Small intestine (tissue), 7 donors: ENCODE measurements at regions not wholly inside any gene's neighbourhood (a gene's known extent, or its start where the extent isn't known, plus 50 kb on each side); places are given as distances from the start of the nearest gene placed in this dataset.

Experiments used
- DNase-seq, 2 donors: peaks; one replicate each; pipeline versions ENCODE4 v3.0.0 to v3.0.0-alpha.2; 2013
- FAIRE-seq: peaks from 2 replicates; lab custom pipeline; 2012; peaks lifted over from hg19 to GRCh38; lab: Jason Lieb, UNC
- H3K27ac ChIP-seq, 3 donors: one replicate each; pipeline ENCODE4 v1.5.1; 2013; ENCODE audit warnings: low read length in 2 of 3, mild to moderate bottlenecking in 2 of 3, control low read depth in 1 of 3, inconsistent platforms in 1 of 3, low read depth in 1 of 3, moderate library complexity in 1 of 3
- H3K27me3 ChIP-seq, 3 donors: one replicate each; pipeline ENCODE4 v1.6.1; 2013; ENCODE audit warnings: low read length in 3 of 3, inconsistent platforms in 1 of 3; ENCODE audit not compliant: control insufficient read depth in 3 of 3, insufficient read depth in 3 of 3
- H3K36me3 ChIP-seq, 3 donors: one replicate each; pipeline ENCODE4 v1.6.1; 2013; ENCODE audit warnings: low read length in 3 of 3, inconsistent platforms in 1 of 3, low read depth in 1 of 3, mild to moderate bottlenecking in 1 of 3, moderate library complexity in 1 of 3; ENCODE audit not compliant: control insufficient read depth in 3 of 3, insufficient read depth in 2 of 3
- H3K4me1 ChIP-seq, 3 donors: one replicate each; pipeline ENCODE4 v1.6.1; 2013; ENCODE audit warnings: low read length in 2 of 3, inconsistent platforms in 1 of 3, low read depth in 1 of 3, mild to moderate bottlenecking in 1 of 3, moderate library complexity in 1 of 3; ENCODE audit not compliant: control insufficient read depth in 3 of 3, insufficient read depth in 2 of 3
- H3K4me3 ChIP-seq, 3 donors: one replicate each; pipeline ENCODE4 v1.5.1; 2013; ENCODE audit warnings: low read length in 3 of 3, control low read depth in 1 of 3, inconsistent platforms in 1 of 3, low read depth in 1 of 3, mild to moderate bottlenecking in 1 of 3, moderate library complexity in 1 of 3
- H3K9me3 ChIP-seq, 2 donors: one replicate each; pipeline ENCODE4 v1.6.1; 2013; ENCODE audit warnings: low read depth in 1 of 2, low read length in 1 of 2; ENCODE audit not compliant: control insufficient read depth in 2 of 2, insufficient read depth in 1 of 2
- WGBS, 3 donors: extraction: QIAGEN DNeasy Blood & Tissue Kit; methylation state at CpG; one replicate each; pipeline ENCODE4 v1.1.7; 2013; 5-methylcytosine and 5-hydroxymethylcytosine counted together
- donor health status: healthy with polysubstance abuse.
- donor health status: control.
- donor health status: control.
- donor health status: Bipolar disorder and iron deficiency.
- donor health status: healthy.

DNA sequence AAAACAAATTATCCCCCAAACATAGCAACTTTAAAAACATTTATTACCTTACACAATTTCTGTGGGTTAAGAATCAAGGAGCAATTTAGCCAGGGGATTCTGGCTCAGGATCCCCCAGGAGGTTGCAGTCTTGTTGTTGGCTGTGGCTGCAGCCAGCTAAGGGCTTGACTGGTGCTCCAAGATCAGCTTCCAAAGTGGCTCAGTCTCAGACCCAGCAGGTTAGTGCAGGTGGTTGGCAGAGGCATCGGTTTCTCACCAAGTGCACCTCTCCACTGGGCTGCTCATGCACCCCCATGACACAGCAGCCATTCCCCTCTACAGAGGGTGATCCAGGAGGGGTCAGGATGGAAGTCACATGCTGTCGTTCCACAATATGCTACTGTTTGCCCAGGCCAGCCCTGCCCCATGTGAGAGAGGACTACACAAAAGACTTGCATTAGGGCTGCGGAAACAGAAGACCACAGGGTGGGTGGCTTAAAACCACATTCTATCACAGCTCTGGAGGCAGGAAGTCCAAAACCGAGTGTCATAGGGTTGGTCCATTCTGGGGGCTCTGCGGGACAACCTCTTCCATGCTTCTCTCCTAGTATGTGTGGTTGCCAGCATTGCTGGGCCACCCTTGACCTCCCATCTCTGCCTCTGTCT lies 125.8 kb downstream of the C6orf118 start:
- H3K27me3 ChIP-seq = no peaks in the 10 kb centered on the region

DNA sequence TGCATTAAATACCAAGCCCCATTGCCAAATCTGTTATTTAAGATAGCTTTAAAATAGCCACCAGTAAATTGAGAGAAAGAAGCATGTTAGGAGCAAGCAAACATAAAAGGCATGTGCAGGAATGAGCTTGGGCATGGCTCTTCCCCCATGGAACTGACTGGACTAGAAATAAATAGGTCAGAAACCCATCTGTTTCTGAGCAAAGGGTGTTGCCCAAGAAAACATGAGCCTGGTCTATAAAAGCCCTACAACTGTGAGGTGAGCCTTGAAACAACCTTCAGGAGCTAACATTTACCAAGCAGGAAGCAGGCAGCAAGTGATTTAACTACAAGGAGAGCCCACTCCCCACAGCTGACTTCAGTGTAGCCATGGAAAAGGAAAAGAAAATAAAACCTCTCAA lies 126.3 kb downstream of the C6orf118 start:
- H3K27me3 ChIP-seq = no peaks in the 10 kb centered on the region
- no peaks in the 10 kb centered on the region for H3K4me1 ChIP-seq
- H3K4me3 ChIP-seq = no peak overlapping the region
- no peaks in the 10 kb centered on the region for H3K36me3 ChIP-seq
- no peak for DNase-seq
- H3K27ac ChIP-seq = no peak overlapping the region
- H3K9me3 ChIP-seq = peaks cover 0 to 25% of the 10 kb centered on the region in 2 donors
- FAIRE-seq = no peak

More for the DNA sequence above, 125.8 kb downstream of the C6orf118 start:
- H3K36me3 ChIP-seq = no peaks in the 10 kb centered on the region
- no peaks in the 10 kb centered on the region for H3K4me1 ChIP-seq
- DNase-seq (no peak), FAIRE-seq (no peak)
- H3K27ac ChIP-seq = no peak overlapping the region
- peaks cover 0 to 22% of the 10 kb centered on the region in 2 donors for H3K9me3 ChIP-seq
- 56 to 70% (median 62%) methylated on average over 5 of the region's 5 CpGs for WGBS, 3 donors
- no peak overlapping the region for H3K4me3 ChIP-seq

DNA sequence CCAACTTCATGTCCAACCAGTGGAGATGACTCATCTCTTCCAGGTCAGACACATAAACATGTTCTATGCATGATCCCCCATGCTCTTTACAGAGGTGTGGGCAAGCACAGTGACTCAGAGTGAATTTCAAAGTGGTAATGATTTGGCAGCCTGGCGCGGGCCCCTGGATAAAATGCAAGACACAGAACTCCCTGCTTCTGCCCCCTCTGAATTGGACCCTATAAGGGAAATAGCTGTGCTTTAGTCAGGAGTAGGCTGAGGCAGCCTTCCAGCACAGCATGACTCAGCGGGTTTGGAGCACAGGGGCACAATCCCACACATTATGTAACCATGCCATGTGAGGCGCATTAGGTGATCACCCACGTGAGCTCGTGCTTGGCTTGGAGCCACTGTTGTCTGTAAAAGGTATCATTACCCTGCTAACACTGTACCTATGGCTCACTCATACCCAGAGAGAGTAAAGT lies 127.4 kb downstream of the C6orf118 start:
- Histone ChIP-seq H3K36me3 (no peaks in the 10 kb centered on the region), H3K27me3 (no peaks in the 10 kb centered on the region), H3K4me3 (no peak overlapping the region), H3K4me1 (no peaks in the 10 kb centered on the region), H3K27ac (no peak overlapping the region), H3K9me3 (peaks cover 0 to 27% of the 10 kb centered on the region in 2 donors)
- DNase-seq (no peak), FAIRE-seq (no peak)
- WGBS, 3 donors = 89 to 94% (median 90%) methylated on average over 6 of the region's 6 CpGs

GRCh38 chr6:165178056-165178455 lies 131.3 kb downstream of the C6orf118 start:
- Histone ChIP-seq H3K4me3 (no peak overlapping the region), H3K27me3 (no peaks in the 10 kb centered on the region), H3K4me1 (no peaks in the 10 kb centered on the region), H3K27ac (no peak overlapping the region), H3K9me3 (peaks cover 0 to 11% of the 10 kb centered on the region in 2 donors), H3K36me3 (no peaks in the 10 kb centered on the region)
- FAIRE-seq (no peak), DNase-seq (no peak)
- 33 to 62% (median 49%) methylated on average over 1 of the region's 1 CpG for WGBS, 3 donors

DNA sequence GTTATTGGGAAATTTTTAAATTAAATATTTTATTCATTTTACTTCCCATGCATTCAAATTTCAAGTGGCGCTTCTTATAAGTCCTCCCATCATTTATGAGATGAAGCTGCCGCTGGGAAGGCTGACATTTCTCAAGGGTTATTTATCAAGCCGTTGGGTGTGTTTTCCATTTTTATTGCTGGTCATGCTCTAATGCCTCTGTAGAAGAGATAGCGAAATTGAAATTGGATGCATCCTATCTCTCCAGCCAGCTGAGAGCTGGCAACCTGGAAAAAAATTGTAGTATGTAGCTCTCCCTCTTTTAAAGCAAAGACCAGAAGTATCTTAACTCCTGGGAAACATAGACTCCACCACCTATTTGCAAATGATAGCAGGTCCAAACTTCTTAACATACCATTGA lies 135.9 kb downstream of the C6orf118 start:
- FAIRE-seq = no peak
- DNase-seq = no peak
- Histone ChIP-seq H3K27me3 (no peaks in the 10 kb centered on the region), H3K4me1 (no peaks in the 10 kb centered on the region), H3K27ac (no peak overlapping the region), H3K36me3 (no peaks in the 10 kb centered on the region), H3K9me3 (peaks cover 0 to 5% of the 10 kb centered on the region in 2 donors), H3K4me3 (no peak overlapping the region)
- 77 to 79% (median 78%) methylated on average over 4 of the region's 4 CpGs for WGBS, 3 donors

DNA sequence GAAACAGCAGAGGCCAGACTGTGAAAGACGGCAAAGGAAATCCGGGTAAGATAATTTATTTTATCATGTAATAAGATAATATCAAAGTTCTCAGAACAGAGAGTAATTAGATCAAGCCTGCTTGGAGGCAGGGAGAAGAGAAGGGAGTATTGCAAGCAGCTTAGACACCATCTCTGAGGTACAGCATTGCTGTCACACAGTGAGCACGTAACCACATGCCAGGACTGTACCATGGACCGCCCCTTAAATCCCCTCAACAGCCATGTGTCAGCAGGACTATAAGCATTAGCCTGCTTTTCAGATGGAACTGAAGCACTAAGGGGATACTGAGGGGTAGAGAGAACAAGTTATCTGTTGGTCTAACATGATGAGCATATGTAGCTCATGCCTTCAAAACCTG lies 141.5 kb downstream of the C6orf118 start:
- Histone ChIP-seq H3K4me3 (no peak overlapping the region), H3K9me3 (peaks cover 0 to 16% of the 10 kb centered on the region in 2 donors), H3K27ac (no peak overlapping the region), H3K36me3 (no peaks in the 10 kb centered on the region), H3K27me3 (no peaks in the 10 kb centered on the region), H3K4me1 (no peaks in the 10 kb centered on the region)
- WGBS, 3 donors = 87 to 90% (median 88%) methylated on average over 4 of the region's 4 CpGs
- FAIRE-seq (no peak), DNase-seq (no peak)

DNA sequence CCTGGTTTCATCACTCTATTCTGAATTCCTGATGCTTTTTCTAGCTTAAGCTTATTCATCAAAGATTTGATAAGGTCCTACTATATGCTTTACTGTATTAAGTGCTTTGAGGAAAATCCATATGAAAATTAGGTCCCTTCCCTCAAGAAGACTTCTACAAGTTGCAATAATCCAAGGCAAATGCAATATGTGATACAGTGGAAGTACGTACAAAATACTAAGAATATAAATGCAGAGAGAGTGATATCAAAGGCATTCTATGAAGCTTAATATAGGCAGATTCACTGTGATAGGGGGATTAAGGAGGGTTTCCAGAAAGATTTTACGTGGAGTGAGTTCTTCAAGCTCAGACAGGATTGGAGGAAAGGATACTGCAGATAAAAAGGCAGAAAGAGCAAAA lies 142.1 kb downstream of the C6orf118 start:
- WGBS, 3 donors = 25 to 59% (median 31%) methylated on average over 2 of the region's 2 CpGs
- no peak overlapping the region for H3K4me3 ChIP-seq
- FAIRE-seq = no peak

DNA sequence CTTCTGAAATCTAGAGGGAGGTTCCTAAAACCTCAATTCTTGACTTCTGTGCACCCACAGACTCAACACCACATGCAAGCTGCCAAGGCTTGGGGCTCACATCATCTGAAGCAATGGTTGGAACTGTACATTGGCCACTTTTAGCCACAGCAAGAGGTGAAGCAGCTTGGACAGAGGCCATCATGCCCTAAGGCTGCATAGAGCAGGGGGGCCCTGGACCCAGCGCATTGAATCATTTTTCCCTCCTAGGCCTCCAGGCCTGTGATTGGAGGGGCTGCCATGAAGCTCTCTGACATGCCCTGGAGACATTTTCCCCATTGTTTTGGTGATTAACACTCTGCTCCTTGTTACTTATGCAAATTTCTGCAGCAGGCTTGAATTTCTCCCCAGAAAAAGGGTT lies 145.9 kb downstream of the C6orf118 start:
- H3K27me3 ChIP-seq = no peaks in the 10 kb centered on the region
- no peak overlapping the region for H3K27ac ChIP-seq
- no peak for FAIRE-seq
- no peaks in the 10 kb centered on the region for H3K4me1 ChIP-seq
- DNase-seq = no peak
- peaks cover 0 to 24% of the 10 kb centered on the region in 2 donors for H3K9me3 ChIP-seq
- H3K36me3 ChIP-seq = no peaks in the 10 kb centered on the region
- 93 to 100% (median 93%) methylated on average over 1 of the region's 1 CpG for WGBS, 3 donors
- no peak overlapping the region for H3K4me3 ChIP-seq

More for the DNA sequence above, 142.1 kb downstream of the C6orf118 start:
- Histone ChIP-seq H3K27ac (no peak overlapping the region), H3K9me3 (peaks cover 0 to 18% of the 10 kb centered on the region in 2 donors), H3K4me1 (no peaks in the 10 kb centered on the region), H3K36me3 (no peaks in the 10 kb centered on the region), H3K27me3 (no peaks in the 10 kb centered on the region)
- DNase-seq = no peak

GRCh38 chr6:165159460-165159859 lies 149.9 kb downstream of the C6orf118 start:
- Histone ChIP-seq H3K4me3 (no peak overlapping the region), H3K36me3 (no peaks in the 10 kb centered on the region), H3K4me1 (no peaks in the 10 kb centered on the region), H3K27ac (no peak overlapping the region), H3K27me3 (no peaks in the 10 kb centered on the region), H3K9me3 (peaks cover 0 to 16% of the 10 kb centered on the region in 2 donors)
- no peak for DNase-seq
- WGBS, 3 donors = 32 to 72% (median 57%) methylated on average over 1 of the region's 1 CpG
- no peak for FAIRE-seq
